ENCODE measurements at regions not wholly inside any gene's neighbourhood (a gene's known extent, or its start where the extent isn't known, plus 50 kb on each side); places are given as distances from the start of the nearest gene placed in this dataset.
A peak's percentile ranks its signal among the peaks of the same experiment; 100 is the strongest.

- H3K27ac ChIP-seq = no peak overlapping the region
- no peaks in the 10 kb centered on the region for H3K4me1 ChIP-seq
- ATAC-seq = no peak
- no peak overlapping the region for H3K4me3 ChIP-seq
- no peaks in the 10 kb centered on the region for H3K36me3 ChIP-seq
- DNase-seq = no peak
- H3K9me3 ChIP-seq = no peaks in the 10 kb centered on the region
- no peaks in the 10 kb centered on the region for H3K27me3 ChIP-seq
- TF ChIP-seq POLR2A (IDR thresholded peaks at IDR 0.05) (no peak), CTCF (IDR thresholded peaks at IDR 0.05 in 4 of 5, conservative IDR thresholded peaks at IDR 0.05 in 1 of 5) (no peak)
- in situ Hi-C loops (cut with MboI; ENCODE audit: low sequenced_read_pairs in 4 of 4) (no loop called here), intact Hi-C loops (cut with DNase I; ENCODE audit: low total_unique reads) (no loop called here)
These were observed 161.5 kb upstream of the PRNP start for GRCh38 chr20:4524792-4525191.

- TF ChIP-seq POLR2A (IDR thresholded peaks at IDR 0.05) (no peak), CTCF (IDR thresholded peaks at IDR 0.05 in 4 of 5, conservative IDR thresholded peaks at IDR 0.05 in 1 of 5) (no peak)
- H3K4me3 ChIP-seq = no peak overlapping the region
- in situ Hi-C loops (cut with MboI; ENCODE audit: low sequenced_read_pairs in 4 of 4) = no loop called here
These were observed 161.9 kb upstream of the PRNP start for GRCh38 chr20:4524307-4524706.

GRCh38 chr20:4522310-4522709 lies 163.9 kb upstream of the PRNP start:
- in situ Hi-C loops (cut with MboI; ENCODE audit: low sequenced_read_pairs in 4 of 4) = no loop called here
- Histone ChIP-seq H3K9me3 (no peaks in the 10 kb centered on the region), H3K27ac (no peak overlapping the region), H3K4me1 (no peaks in the 10 kb centered on the region), H3K27me3 (no peaks in the 10 kb centered on the region), H3K36me3 (no peaks in the 10 kb centered on the region), H3K4me3 (no peak overlapping the region)
- DNase-seq = no peak
- ATAC-seq = no peak
- intact Hi-C loops (cut with DNase I; ENCODE audit: low total_unique reads) = no loop called here
- TF ChIP-seq CTCF (IDR thresholded peaks at IDR 0.05 in 4 of 5, conservative IDR thresholded peaks at IDR 0.05 in 1 of 5) (no peak), POLR2A (IDR thresholded peaks at IDR 0.05) (no peak)

More at GRCh38 chr20:4524307-4524706, 161.9 kb upstream of the PRNP start:
- H3K4me1 ChIP-seq = no peaks in the 10 kb centered on the region
- no peaks in the 10 kb centered on the region for H3K9me3 ChIP-seq
- no peak overlapping the region for H3K27ac ChIP-seq
- DNase-seq (no peak), ATAC-seq (no peak)
- intact Hi-C loops (cut with DNase I; ENCODE audit: low total_unique reads) = no loop called here
- H3K36me3 ChIP-seq = no peaks in the 10 kb centered on the region
- no peaks in the 10 kb centered on the region for H3K27me3 ChIP-seq

- ATAC-seq (no peak), DNase-seq (no peak)
- in situ Hi-C loops (cut with MboI; ENCODE audit: low sequenced_read_pairs in 4 of 4) = no loop called here
- H3K36me3 ChIP-seq = no peaks in the 10 kb centered on the region
- intact Hi-C loops (cut with DNase I; ENCODE audit: low total_unique reads) = no loop called here
- no peaks in the 10 kb centered on the region for H3K27me3 ChIP-seq
- H3K27ac ChIP-seq = no peak overlapping the region
- no peak overlapping the region for H3K4me3 ChIP-seq
- H3K9me3 ChIP-seq = no peaks in the 10 kb centered on the region
- H3K4me1 ChIP-seq = no peaks in the 10 kb centered on the region
- TF ChIP-seq POLR2A (IDR thresholded peaks at IDR 0.05) (no peak), CTCF (IDR thresholded peaks at IDR 0.05 in 4 of 5, conservative IDR thresholded peaks at IDR 0.05 in 1 of 5) (no peak)
These were observed 164.9 kb upstream of the PRNP start for GRCh38 chr20:4521170-4521968.

GRCh38 chr20:4519534-4519933 lies 166.7 kb upstream of the PRNP start:
- Histone ChIP-seq H3K4me3 (no peak overlapping the region), H3K9me3 (no peaks in the 10 kb centered on the region), H3K4me1 (no peaks in the 10 kb centered on the region), H3K27me3 (no peaks in the 10 kb centered on the region), H3K36me3 (no peaks in the 10 kb centered on the region), H3K27ac (no peak overlapping the region)
- in situ Hi-C loops (cut with MboI; ENCODE audit: low sequenced_read_pairs in 4 of 4) (no loop called here), intact Hi-C loops (cut with DNase I; ENCODE audit: low total_unique reads) (no loop called here)
- ATAC-seq (no peak), DNase-seq (no peak)
- TF ChIP-seq POLR2A (IDR thresholded peaks at IDR 0.05) = no peak
- peak in 1 of 5 experiments; percentile 19 for TF ChIP-seq CTCF (IDR thresholded peaks at IDR 0.05 in 4 of 5, conservative IDR thresholded peaks at IDR 0.05 in 1 of 5)

Data from gastrocnemius medialis (tissue), 4 donors.